Nephron progenitor cell (in vitro differentiated cells): ENCODE measurements at regions not wholly inside any gene's neighbourhood (a gene's known extent, or its start where the extent isn't known, plus 50 kb on each side); places are given as distances from the start of the nearest gene placed in this dataset.

Source experiments
- DNase-seq: peaks from one replicate; pipeline ENCODE4 v3.0.0; 2021
- H3K27ac Mint-ChIP-seq: 2 replicates; pipeline ENCODE4 v1.8.0; 2021; ENCODE audit warnings: mild to moderate bottlenecking, moderate library complexity, mixed read lengths
- H3K27me3 Mint-ChIP-seq: 2 replicates; pipeline ENCODE4 v1.8.0; 2021; ENCODE audit warnings: mild to moderate bottlenecking, low read depth, mixed read lengths; ENCODE audit not compliant: poor library complexity
- H3K36me3 Mint-ChIP-seq: 2 replicates; pipeline ENCODE4 v1.8.0; 2021; ENCODE audit warnings: low read depth, mixed read lengths
- H3K4me1 Mint-ChIP-seq: 2 replicates; pipeline ENCODE4 v1.8.0; 2021; ENCODE audit warnings: mixed read lengths
- H3K4me3 Mint-ChIP-seq: 2 replicates; pipeline ENCODE4 v1.8.0; 2021; ENCODE audit warnings: mild to moderate bottlenecking, moderate library complexity, mixed read lengths
- H3K9me3 Mint-ChIP-seq: 2 replicates; pipeline ENCODE4 v1.8.0; 2021; ENCODE audit warnings: mild to moderate bottlenecking, moderate library complexity, mixed read lengths
- CTCF ChIP-seq: fragments of 200-600 bp; sonication (generic); IDR thresholded peaks from 2 replicates; pipeline ENCODE4 v1.5.0; 2021; ENCODE audit warnings: antibody characterized with exemption

- H3K36me3 Mint-ChIP-seq = peaks cover 10% of the 10 kb centered on the region
- H3K27me3 Mint-ChIP-seq = no peaks in the 10 kb centered on the region
- peaks cover 17% of the 10 kb centered on the region for H3K4me1 Mint-ChIP-seq
- peaks cover 19% of the 10 kb centered on the region for H3K9me3 Mint-ChIP-seq
- no peak overlapping the region for H3K27ac Mint-ChIP-seq
- no peak overlapping the region for H3K4me3 Mint-ChIP-seq
- no peak for DNase-seq
- TF ChIP-seq CTCF = no peak
Observed at GRCh38 chr7:41869997-41870396, 167.1 kb upstream of the INHBA start.

GRCh38 chr7:41869596-41869995 is 166.7 kb upstream of the INHBA start:
- Mint-ChIP-seq H3K27ac (no peak overlapping the region), H3K36me3 (peaks cover 10% of the 10 kb centered on the region), H3K4me3 (no peak overlapping the region), H3K9me3 (peaks cover 21% of the 10 kb centered on the region), H3K27me3 (no peaks in the 10 kb centered on the region), H3K4me1 (peaks cover 14% of the 10 kb centered on the region)
- no peak for DNase-seq
- no peak for TF ChIP-seq CTCF

- Mint-ChIP-seq H3K4me3 (no peak overlapping the region), H3K9me3 (peaks cover 25% of the 10 kb centered on the region), H3K4me1 (peaks cover 9% of the 10 kb centered on the region), H3K36me3 (peaks cover 10% of the 10 kb centered on the region), H3K27me3 (no peaks in the 10 kb centered on the region), H3K27ac (no peak overlapping the region)
- no peak for DNase-seq
- TF ChIP-seq CTCF = no peak
Observed at GRCh38 chr7:41869091-41869490, 166.2 kb upstream of the INHBA start.

DNA sequence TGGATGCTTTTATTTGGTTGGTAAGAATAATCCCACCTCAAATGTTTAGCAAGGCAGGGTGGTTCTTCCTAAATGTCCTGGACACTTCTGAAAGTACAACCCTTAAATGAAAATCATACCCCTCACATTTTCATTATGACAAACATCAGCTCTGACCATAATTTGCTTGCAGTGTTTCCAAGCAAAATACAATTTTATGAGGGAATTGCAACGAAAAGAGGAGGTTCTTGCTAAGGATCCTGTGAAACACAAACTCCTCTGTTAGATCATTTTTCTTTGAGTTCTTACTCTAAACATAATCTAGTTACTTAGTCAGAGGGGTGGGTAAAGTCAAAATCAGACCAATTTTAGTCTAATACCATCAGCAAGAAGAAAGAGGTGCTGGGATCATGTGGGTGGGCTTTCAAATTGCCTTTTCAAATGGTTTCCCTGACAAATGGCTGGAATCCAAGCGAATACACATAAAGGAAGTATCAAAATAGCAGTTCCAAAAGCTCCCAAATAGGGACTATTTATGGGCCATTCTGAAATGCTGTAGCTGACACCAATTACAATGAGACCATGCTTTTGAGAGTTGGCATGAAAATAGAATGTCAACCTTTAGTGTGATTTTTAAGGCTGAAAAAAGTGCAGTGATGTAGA is 164.9 kb upstream of the INHBA start:
- Mint-ChIP-seq H3K36me3 (peaks cover 10% of the 10 kb centered on the region), H3K27ac (no peak overlapping the region), H3K9me3 (peaks cover 32% of the 10 kb centered on the region), H3K27me3 (no peaks in the 10 kb centered on the region), H3K4me1 (no peaks in the 10 kb centered on the region), H3K4me3 (no peak overlapping the region)
- TF ChIP-seq CTCF = no peak
- no peak for DNase-seq

DNA sequence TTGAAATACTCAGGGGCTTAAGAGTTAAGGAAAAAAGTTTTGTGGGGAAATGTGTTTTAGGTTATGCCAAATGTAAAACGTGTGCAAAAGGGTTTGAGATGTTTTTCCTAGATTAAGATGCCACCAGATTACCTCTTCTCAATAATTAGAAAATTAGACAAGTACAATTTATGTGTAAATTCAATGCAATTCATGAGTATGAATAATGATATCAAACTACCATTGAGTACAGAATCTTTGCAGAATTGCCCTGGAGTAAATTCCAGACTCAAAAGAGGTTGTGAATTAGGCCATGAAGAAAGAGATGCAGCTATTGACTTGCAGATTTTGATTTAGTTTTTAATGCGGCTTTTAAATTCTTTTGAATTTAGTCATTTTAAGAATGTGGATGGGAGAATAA is 159.4 kb upstream of the INHBA start:
- H3K9me3 Mint-ChIP-seq = peaks cover 32% of the 10 kb centered on the region
- DNase-seq = no peak
- H3K36me3 Mint-ChIP-seq = peaks cover 10% of the 10 kb centered on the region
- no peak overlapping the region for H3K27ac Mint-ChIP-seq
- no peak overlapping the region for H3K4me3 Mint-ChIP-seq
- TF ChIP-seq CTCF = no peak
- peaks cover 4% of the 10 kb centered on the region for H3K27me3 Mint-ChIP-seq
- peaks cover 9% of the 10 kb centered on the region for H3K4me1 Mint-ChIP-seq

DNA sequence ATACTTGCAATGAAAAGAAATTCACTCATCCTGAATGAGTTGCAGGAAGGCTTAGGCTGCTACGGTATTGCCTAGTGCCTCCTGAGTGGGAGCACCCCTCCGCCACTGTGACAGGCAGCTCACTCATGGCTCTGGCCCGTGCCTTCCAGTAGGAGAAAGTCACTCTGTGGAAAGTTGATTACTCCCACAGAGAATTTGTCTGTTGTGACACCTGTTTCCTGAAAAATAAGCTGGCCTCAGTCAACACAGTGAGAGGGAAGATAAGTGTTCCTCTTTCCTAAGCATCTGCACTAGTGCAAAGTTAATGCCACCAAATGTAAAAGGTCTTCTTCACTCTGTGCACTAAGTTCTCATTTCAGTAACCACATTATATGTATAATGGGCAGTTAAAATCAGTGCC is 158.8 kb upstream of the INHBA start:
- DNase-seq = no peak
- peaks cover 9% of the 10 kb centered on the region for H3K4me1 Mint-ChIP-seq
- no peak for TF ChIP-seq CTCF
- H3K27me3 Mint-ChIP-seq = peaks cover 4% of the 10 kb centered on the region
- peaks cover 7% of the 10 kb centered on the region for H3K36me3 Mint-ChIP-seq
- no peak overlapping the region for H3K27ac Mint-ChIP-seq
- H3K4me3 Mint-ChIP-seq = no peak overlapping the region
- H3K9me3 Mint-ChIP-seq = peaks cover 28% of the 10 kb centered on the region
